BLaER1 treated with 17β-estradiol and CSF1 and Interleukin-3, amounts not matched to agents 10 nM and 100 nM (cell line): ENCODE measurements at regions not wholly inside any gene's neighbourhood (a gene's known extent, or its start where the extent isn't known, plus 50 kb on each side); places are given as distances from the start of the nearest gene placed in this dataset.

Source experiments
- H3K27ac ChIP-seq, 11 experiments: shearing (Covaris generic); formaldehyde crosslinking; 2 replicates each; pipeline ENCODE4 v1.8.1; 2022
- H3K27me3 ChIP-seq, 11 experiments: shearing (Covaris generic); formaldehyde crosslinking; 2 replicates each; pipeline ENCODE4 v1.8.1; 2022
- H3K36me3 ChIP-seq, 11 experiments: shearing (Covaris generic); formaldehyde crosslinking; 2 replicates each; pipeline ENCODE4 v1.8.1; 2022
- H3K4me1 ChIP-seq, 10 experiments: shearing (Covaris generic); formaldehyde crosslinking; 2 replicates each; pipeline ENCODE4 v1.8.1; 2022
- H3K4me2 ChIP-seq, 11 experiments: shearing (Covaris generic); formaldehyde crosslinking; 2 replicates each; pipeline ENCODE4 v1.8.1; 2022
- H3K4me3 ChIP-seq, 10 experiments: shearing (Covaris generic); formaldehyde crosslinking; 2 replicates each; pipeline ENCODE4 v1.8.1; 2022
- H3K9ac ChIP-seq, 11 experiments: shearing (Covaris generic); formaldehyde crosslinking; 2 replicates each; pipeline ENCODE4 v1.8.1; 2022
- H3K9me3 ChIP-seq, 11 experiments: shearing (Covaris generic); formaldehyde crosslinking; replicated peaks in 1 of 11; 2 replicates each; pipeline ENCODE4 v1.8.1; 2022
- H4K20me1 ChIP-seq, 11 experiments: shearing (Covaris generic); formaldehyde crosslinking; 2 replicates each; pipeline ENCODE4 v1.8.1; 2022
- Cebpa-rat ChIP-seq, 11 experiments: shearing (Covaris generic); IDR thresholded peaks; 2 replicates each; pipeline ENCODE4 v1.8.1; 2022

DNA sequence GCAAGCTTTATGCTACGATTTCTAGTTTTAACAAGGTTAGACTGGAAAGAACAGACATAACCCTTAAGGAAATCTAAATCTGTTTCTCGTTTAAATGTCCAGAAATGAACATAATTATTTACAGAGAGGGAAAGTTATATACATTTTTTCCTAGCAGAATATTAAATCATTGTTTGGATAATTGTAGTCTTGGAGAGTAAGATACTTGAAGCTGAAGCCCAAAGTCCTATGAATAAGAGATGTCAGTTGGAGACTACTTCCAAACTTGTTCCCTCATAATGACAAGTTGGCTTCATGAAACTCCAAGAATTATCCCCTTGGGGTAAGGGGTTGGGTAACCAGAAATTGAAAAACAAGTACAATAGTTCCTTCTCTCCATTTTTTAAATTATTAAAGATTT lies 911.1 kb upstream of the MAN1A1 start:
- no peak overlapping the region for H3K9ac ChIP-seq
- H3K36me3 ChIP-seq = no peaks in the 10 kb centered on the region
- no peaks in the 10 kb centered on the region for H3K27me3 ChIP-seq
- no peaks in the 10 kb centered on the region for H4K20me1 ChIP-seq
- H3K9me3 ChIP-seq = no peaks in the 10 kb centered on the region
- H3K4me2 ChIP-seq = no peak overlapping the region
- no peak overlapping the region for H3K27ac ChIP-seq
- no peak overlapping the region for H3K4me3 ChIP-seq
- no peaks in the 10 kb centered on the region for H3K4me1 ChIP-seq
- TF ChIP-seq Cebpa-rat (IDR thresholded peaks at IDR 0.05) = no peak

DNA sequence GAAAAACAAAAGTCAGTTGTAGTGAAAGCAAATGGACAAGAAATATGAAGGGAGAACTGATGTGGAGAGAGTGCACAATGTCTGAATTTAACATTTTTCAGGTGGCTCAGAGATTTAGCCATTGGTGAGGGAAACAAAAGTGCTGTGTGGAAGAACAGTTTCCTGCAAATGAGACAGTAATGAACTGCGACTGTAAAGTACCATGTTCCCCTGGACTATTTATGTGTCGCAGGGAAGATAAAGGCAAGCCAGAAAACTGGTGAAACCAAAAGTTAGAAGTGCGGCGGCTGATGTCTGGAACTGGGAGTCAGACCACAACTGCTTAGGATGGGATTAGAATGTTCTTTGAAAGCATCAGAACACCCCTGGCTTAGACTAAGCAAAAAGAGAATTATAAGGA lies 905.1 kb upstream of the MAN1A1 start:
- Histone ChIP-seq H3K9me3 (no peaks in the 10 kb centered on the region), H3K9ac (no peak overlapping the region), H3K27ac (no peak overlapping the region), H3K4me1 (no peaks in the 10 kb centered on the region), H3K36me3 (no peaks in the 10 kb centered on the region), H4K20me1 (no peaks in the 10 kb centered on the region), H3K4me2 (no peak overlapping the region), H3K27me3 (no peaks in the 10 kb centered on the region), H3K4me3 (no peak overlapping the region)
- TF ChIP-seq Cebpa-rat (IDR thresholded peaks at IDR 0.05) = no peak

DNA sequence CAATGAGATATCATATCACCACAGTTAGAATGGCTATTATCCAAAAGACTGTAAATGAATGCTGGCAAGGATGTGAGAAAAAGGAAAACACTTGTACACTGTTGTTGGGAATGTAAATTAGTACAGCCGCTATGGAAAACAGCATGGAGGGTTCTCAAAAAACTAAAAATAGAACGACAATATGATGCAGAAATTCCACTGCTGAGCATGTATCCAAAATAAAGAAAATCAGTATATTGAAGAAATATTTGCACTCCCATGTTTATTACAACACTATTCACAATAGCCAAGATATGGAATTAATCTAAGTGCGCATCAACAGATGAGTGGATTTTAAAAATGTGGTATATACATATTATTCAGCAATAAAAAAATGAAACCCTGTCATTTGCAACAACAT lies 898.9 kb upstream of the MAN1A1 start:
- no peaks in the 10 kb centered on the region for H3K36me3 ChIP-seq
- no peak overlapping the region for H3K9ac ChIP-seq
- 0 out of 22 replicates have a peak, but pooled peaks cover 0 to 6% (median 0%) of the 10 kb centered on the region in 11 experiments for H3K9me3 ChIP-seq
- H4K20me1 ChIP-seq = no peaks in the 10 kb centered on the region
- no peaks in the 10 kb centered on the region for H3K4me1 ChIP-seq
- TF ChIP-seq Cebpa-rat (IDR thresholded peaks at IDR 0.05) = no peak
- no peak overlapping the region for H3K27ac ChIP-seq
- H3K4me2 ChIP-seq = no peak overlapping the region
- no peaks in the 10 kb centered on the region for H3K27me3 ChIP-seq
- H3K4me3 ChIP-seq = no peak overlapping the region

DNA sequence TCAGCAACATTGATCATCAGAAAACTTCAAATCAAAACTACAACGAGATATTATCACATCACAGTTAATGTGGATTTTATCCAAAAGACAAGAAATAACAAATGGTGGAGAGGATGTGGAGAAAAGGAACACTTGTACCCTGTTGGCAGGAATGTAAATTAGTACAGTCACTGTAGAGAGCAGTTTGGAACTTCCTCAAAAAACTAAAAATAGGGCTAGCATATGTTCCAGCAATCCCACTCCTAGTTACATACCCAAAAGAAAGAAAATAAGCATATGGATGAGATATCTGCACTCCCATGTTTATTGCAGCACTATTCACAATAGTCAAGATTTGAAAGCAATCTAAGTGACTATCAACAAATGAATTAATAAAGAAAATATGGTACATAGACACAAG lies 887.7 kb upstream of the MAN1A1 start:
- peaks cover 7 to 22% (median 16%) of the 10 kb centered on the region in 11 experiments; a peak in 16 of 22 replicates for H3K9me3 ChIP-seq
- H4K20me1 ChIP-seq = no peaks in the 10 kb centered on the region
- no peak overlapping the region for H3K9ac ChIP-seq
- TF ChIP-seq Cebpa-rat (IDR thresholded peaks at IDR 0.05) = no peak
- no peaks in the 10 kb centered on the region for H3K27me3 ChIP-seq
- no peaks in the 10 kb centered on the region for H3K36me3 ChIP-seq
- H3K4me2 ChIP-seq = no peak overlapping the region
- no peak overlapping the region for H3K27ac ChIP-seq
- H3K4me1 ChIP-seq = no peaks in the 10 kb centered on the region
- no peak overlapping the region for H3K4me3 ChIP-seq

DNA sequence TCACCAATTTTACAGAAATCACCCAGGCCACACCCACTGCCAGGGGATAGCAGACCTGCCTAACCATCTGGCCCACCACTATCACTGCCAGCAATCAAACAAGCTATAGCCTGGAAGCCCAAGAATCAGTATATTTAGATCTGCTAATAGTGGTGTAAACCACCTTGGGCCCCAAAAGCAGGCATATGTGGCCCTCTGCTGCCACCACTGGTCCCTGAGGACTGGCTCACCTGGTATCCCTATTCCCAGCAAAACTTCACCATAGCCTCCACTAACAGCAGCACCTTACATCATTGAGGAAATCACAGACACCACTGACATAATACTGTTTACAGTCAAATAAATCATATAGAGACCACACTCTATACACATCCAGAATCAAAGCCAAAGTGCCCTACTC lies 880.4 kb upstream of the MAN1A1 start:
- Histone ChIP-seq H4K20me1 (no peaks in the 10 kb centered on the region), H3K27me3 (no peaks in the 10 kb centered on the region), H3K4me1 (no peaks in the 10 kb centered on the region), H3K36me3 (no peaks in the 10 kb centered on the region), H3K9ac (no peak overlapping the region), H3K27ac (no peak overlapping the region), H3K4me3 (no peak overlapping the region), H3K9me3 (peaks cover 0 to 12% (median 9%) of the 10 kb centered on the region in 11 experiments; a peak in 10 of 22 replicates), H3K4me2 (no peak overlapping the region)
- no peak for TF ChIP-seq Cebpa-rat (IDR thresholded peaks at IDR 0.05)

DNA sequence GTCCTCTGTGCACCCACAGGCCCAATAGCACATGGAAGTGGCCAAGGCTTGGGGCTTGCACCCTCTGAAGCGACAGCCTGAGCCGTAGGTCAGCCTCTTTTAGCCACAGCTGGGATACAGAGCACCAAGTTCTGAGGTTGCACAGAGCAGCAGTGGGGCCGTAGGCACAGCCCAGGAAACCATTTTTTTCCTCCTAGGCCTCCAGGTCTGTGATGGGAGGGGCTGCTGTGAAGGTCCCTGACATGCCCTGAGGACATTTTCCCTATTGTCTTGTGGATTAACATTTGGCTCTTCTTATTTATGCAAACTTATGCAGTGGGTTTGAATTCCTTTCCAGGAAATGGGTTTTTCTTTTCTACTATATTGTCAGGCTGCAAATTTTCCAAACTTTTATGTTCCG lies 878.7 kb upstream of the MAN1A1 start:
- H3K4me1 ChIP-seq = no peaks in the 10 kb centered on the region
- H3K36me3 ChIP-seq = no peaks in the 10 kb centered on the region
- H4K20me1 ChIP-seq = no peaks in the 10 kb centered on the region
- no peaks in the 10 kb centered on the region for H3K27me3 ChIP-seq
- H3K27ac ChIP-seq = no peak overlapping the region
- no peaks in the 10 kb centered on the region for H3K9me3 ChIP-seq
- no peak for TF ChIP-seq Cebpa-rat (IDR thresholded peaks at IDR 0.05)
- no peak overlapping the region for H3K4me3 ChIP-seq
- no peak overlapping the region for H3K9ac ChIP-seq
- no peak overlapping the region for H3K4me2 ChIP-seq

DNA sequence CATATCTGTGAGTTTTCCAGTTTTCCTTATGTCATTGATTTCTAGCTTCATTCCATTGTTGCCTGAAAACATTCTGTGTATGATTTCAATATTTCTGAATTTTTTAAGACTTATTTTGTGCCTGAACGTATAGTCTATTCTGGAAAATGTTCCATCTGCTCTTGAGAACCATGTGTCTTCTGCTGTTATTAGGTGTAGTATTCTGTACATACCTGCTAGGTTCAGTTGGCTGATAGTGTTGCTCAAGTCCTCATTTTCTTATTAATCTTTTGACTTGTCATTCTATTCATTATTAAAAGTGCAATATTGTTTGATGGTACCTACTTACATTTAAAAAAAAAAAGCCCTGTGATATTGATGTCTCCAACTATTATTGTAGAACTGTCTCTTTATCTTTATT lies 869.8 kb upstream of the MAN1A1 start:
- Histone ChIP-seq H3K9ac (no peak overlapping the region), H4K20me1 (no peaks in the 10 kb centered on the region), H3K4me1 (no peaks in the 10 kb centered on the region), H3K4me2 (no peak overlapping the region), H3K4me3 (no peak overlapping the region), H3K36me3 (no peaks in the 10 kb centered on the region), H3K9me3 (no peaks in the 10 kb centered on the region), H3K27ac (no peak overlapping the region), H3K27me3 (no peaks in the 10 kb centered on the region)
- no peak for TF ChIP-seq Cebpa-rat (IDR thresholded peaks at IDR 0.05)

DNA sequence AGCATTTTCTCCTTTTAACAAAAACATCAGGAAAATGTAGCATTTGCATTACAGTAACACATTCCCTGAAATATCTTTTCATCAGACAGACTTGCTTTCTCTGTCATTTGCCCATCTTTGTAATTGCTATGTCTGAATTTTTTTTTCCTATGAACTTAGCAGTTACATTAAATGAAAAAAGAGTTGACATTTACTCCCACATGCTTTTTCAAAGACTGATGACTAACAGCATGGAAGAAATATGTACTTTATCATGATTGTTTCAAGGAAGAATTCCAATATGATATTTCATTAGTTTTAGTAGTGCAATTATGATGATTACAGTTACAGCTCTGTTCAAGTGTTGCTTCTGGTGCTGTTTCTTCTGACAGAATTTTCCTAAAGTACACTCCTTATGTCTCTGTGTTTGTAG lies 864.5 kb upstream of the MAN1A1 start:
- H3K27me3 ChIP-seq = no peaks in the 10 kb centered on the region
- TF ChIP-seq Cebpa-rat (IDR thresholded peaks at IDR 0.05) = no peak

DNA sequence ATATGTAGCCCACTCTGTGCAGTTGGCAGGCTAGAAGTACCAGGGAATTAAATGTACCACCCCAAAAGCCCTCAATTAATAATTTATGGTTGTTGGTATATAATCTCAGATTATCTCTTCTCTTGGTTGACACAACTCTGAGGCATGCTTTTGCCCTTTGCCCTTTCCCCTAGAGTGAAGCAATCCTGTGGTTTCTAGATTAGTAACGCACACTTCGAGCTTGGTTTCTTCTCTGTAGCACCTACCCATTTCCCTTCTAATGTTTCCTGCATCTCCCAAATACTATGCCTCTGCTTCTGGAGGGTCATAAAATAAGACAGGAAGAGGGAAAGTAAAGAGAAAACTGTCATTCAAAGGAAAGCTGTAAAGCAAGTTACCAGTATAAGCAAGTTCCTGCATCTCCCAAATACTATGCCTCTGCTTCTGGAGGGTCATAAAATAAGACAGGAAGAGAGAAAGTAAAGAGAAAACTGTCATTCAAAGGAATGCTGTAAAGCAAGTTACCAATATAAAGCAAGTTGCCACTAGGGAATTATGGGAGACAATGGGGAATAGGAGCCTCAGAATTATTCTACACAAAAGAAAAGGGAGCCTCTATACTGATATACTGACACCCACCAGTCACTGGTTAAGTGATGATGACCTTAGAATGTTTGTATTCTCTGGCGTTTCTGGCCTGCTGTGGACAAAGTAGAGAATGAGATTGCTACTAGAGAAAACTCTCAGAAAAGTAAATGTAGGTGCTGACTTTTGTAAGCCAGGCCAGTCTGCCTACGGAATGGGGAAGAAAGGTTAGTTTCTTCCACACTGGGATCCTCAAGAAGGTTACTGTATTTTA lies 862.6 kb upstream of the MAN1A1 start:
- no peaks in the 10 kb centered on the region for H4K20me1 ChIP-seq
- no peaks in the 10 kb centered on the region for H3K9me3 ChIP-seq
- peaks cover 0 to 10% (median 0%) of the 10 kb centered on the region in 10 experiments; a peak in 6 of 20 replicates for H3K4me1 ChIP-seq
- H3K27me3 ChIP-seq = no peaks in the 10 kb centered on the region
- H3K36me3 ChIP-seq = no peaks in the 10 kb centered on the region
- H3K4me2 ChIP-seq = peak overlapping the region in 5 of 11 experiments; percentile 7 to 50 (median 14); a peak in 5 of 22 replicates
- no peak overlapping the region for H3K9ac ChIP-seq
- TF ChIP-seq Cebpa-rat (IDR thresholded peaks at IDR 0.05) = no peak
- no peak overlapping the region for H3K4me3 ChIP-seq
- no peak overlapping the region for H3K27ac ChIP-seq

More for the DNA sequence above, 864.5 kb upstream of the MAN1A1 start:
- no peak overlapping the region for H3K27ac ChIP-seq
- H3K4me3 ChIP-seq = no peak overlapping the region
- H3K9me3 ChIP-seq = no peaks in the 10 kb centered on the region
- H3K4me2 ChIP-seq = no peak overlapping the region
- H4K20me1 ChIP-seq = no peaks in the 10 kb centered on the region
- no peak overlapping the region for H3K9ac ChIP-seq
- H3K36me3 ChIP-seq = no peaks in the 10 kb centered on the region
- H3K4me1 ChIP-seq = peaks cover 0 to 10% (median 0%) of the 10 kb centered on the region in 10 experiments; a peak in 6 of 20 replicates

DNA sequence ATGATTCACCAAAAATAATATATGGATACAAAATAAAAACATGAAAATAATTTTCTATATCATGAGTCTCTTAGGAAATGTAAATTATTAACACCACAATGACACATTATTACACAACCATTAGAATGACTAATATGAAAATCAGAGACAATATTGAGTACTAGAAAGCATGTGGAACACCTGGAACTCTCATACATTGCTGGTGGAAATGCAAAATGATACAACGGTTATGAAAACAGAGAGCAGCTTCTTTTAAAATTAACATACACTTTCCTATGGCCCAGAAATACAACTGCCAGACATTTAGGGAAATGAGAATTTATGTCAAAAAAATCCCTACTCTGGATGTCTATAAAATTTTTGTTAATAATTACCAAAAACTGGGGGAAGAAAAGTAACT lies 853.3 kb upstream of the MAN1A1 start:
- peaks cover 0 to 11% (median 2%) of the 10 kb centered on the region in 10 experiments; a peak in 5 of 20 replicates for H3K4me1 ChIP-seq
- H3K9ac ChIP-seq = no peak overlapping the region
- H3K9me3 ChIP-seq = peaks cover 0 to 3% (median 0%) of the 10 kb centered on the region in 11 experiments; a peak in 2 of 22 replicates
- no peaks in the 10 kb centered on the region for H3K36me3 ChIP-seq
- no peaks in the 10 kb centered on the region for H4K20me1 ChIP-seq
- no peak overlapping the region for H3K4me2 ChIP-seq
- TF ChIP-seq Cebpa-rat (IDR thresholded peaks at IDR 0.05) = no peak
- no peak overlapping the region for H3K4me3 ChIP-seq
- H3K27me3 ChIP-seq = no peaks in the 10 kb centered on the region
- H3K27ac ChIP-seq = no peak overlapping the region
